ENCODE measurements at regions not wholly inside any gene's neighbourhood (a gene's known extent, or its start where the extent isn't known, plus 50 kb on each side); places are given as distances from the start of the nearest gene placed in this dataset.

- TF ChIP-seq CTCF (IDR thresholded peaks at IDR 0.05; ENCODE audit: insufficient read depth, low read length) (no peak), POLR2AphosphoS5 (IDR thresholded peaks at IDR 0.05; ENCODE audit: low read depth) (no peak), REST (IDR thresholded peaks at IDR 0.05; ENCODE audit: insufficient replicate concordance, low read depth) (no peak), SPI1 (IDR thresholded peaks at IDR 0.05; ENCODE audit: borderline replicate concordance, low read depth) (no peak)
- H3K27me3 ChIP-seq (ENCODE audit: insufficient read depth, poor library complexity, severe bottlenecking): peaks cover 3% of the 10 kb centered on the region
- H3K4me3 ChIP-seq (replicated peaks; ENCODE audit: insufficient read depth, low read length): no peak overlapping the region
- DNase-seq (ENCODE audit: low read depth in 1 of 2, low spot score in 1 of 2): no peak
- no peak overlapping the region for H3K27ac ChIP-seq (replicated peaks)
Measured at GRCh38 chr5:174221436-174221835, 175.9 kb downstream of the NSG2 start.

- TF ChIP-seq REST (IDR thresholded peaks at IDR 0.05; ENCODE audit: insufficient replicate concordance, low read depth): no peak
- TF ChIP-seq GABPA (IDR thresholded peaks at IDR 0.05; ENCODE audit: low read depth): no peak
- no peak for TF ChIP-seq CTCF (IDR thresholded peaks at IDR 0.05; ENCODE audit: insufficient read depth, low read length)
- TF ChIP-seq SPI1 (IDR thresholded peaks at IDR 0.05; ENCODE audit: borderline replicate concordance, low read depth): no peak
- no peak for TF ChIP-seq POLR2AphosphoS5 (IDR thresholded peaks at IDR 0.05; ENCODE audit: low read depth)
- no peak overlapping the region for H3K4me3 ChIP-seq (replicated peaks; ENCODE audit: insufficient read depth, low read length)
- peaks cover 3% of the 10 kb centered on the region for H3K27me3 ChIP-seq (ENCODE audit: insufficient read depth, poor library complexity, severe bottlenecking)
- no peak overlapping the region for H3K27ac ChIP-seq (replicated peaks)
- DNase-seq (ENCODE audit: low read depth in 1 of 2, low spot score in 1 of 2): no peak
Measured at GRCh38 chr5:174221946-174222345, 176.4 kb downstream of the NSG2 start.

GRCh38 chr5:174222891-174223290 lies 177.4 kb downstream of the NSG2 start:
- H3K27ac ChIP-seq (replicated peaks): no peak overlapping the region
- H3K4me3 ChIP-seq (replicated peaks; ENCODE audit: insufficient read depth, low read length): no peak overlapping the region
- H3K27me3 ChIP-seq (ENCODE audit: insufficient read depth, poor library complexity, severe bottlenecking): peaks cover 3% of the 10 kb centered on the region
- TF ChIP-seq SPI1 (IDR thresholded peaks at IDR 0.05; ENCODE audit: borderline replicate concordance, low read depth) (no peak), REST (IDR thresholded peaks at IDR 0.05; ENCODE audit: insufficient replicate concordance, low read depth) (no peak), CTCF (IDR thresholded peaks at IDR 0.05; ENCODE audit: insufficient read depth, low read length) (no peak), GABPA (IDR thresholded peaks at IDR 0.05; ENCODE audit: low read depth) (no peak), POLR2AphosphoS5 (IDR thresholded peaks at IDR 0.05; ENCODE audit: low read depth) (no peak)
- no peak for DNase-seq (ENCODE audit: low read depth in 1 of 2, low spot score in 1 of 2)
